Esophagus muscularis mucosa (tissue), 3 donors: ENCODE measurements at regions not wholly inside any gene's neighbourhood (a gene's known extent, or its start where the extent isn't known, plus 50 kb on each side); places are given as distances from the start of the nearest gene placed in this dataset.

Experiments used
- CTCF ChIP-seq, 3 experiments: fragments of 200-600 bp in 2 of 3; fragments of 450-650 bp in 1 of 3; sonication (generic) in 2 of 3; IDR thresholded peaks; one replicate each; pipeline ENCODE4 v1.5.1; 2017 to 2019; ENCODE audit warnings: antibody characterized with exemption in 3 of 3, mild to moderate bottlenecking in 2 of 3, moderate library complexity in 1 of 3
- POLR2A ChIP-seq: fragments of 450-650 bp; IDR thresholded peaks from one replicate; pipeline ENCODE4 v1.6.1; 2017; ENCODE audit warnings: antibody characterized with exemption, moderate library complexity, mild to moderate bottlenecking, low read depth
- POLR2AphosphoS5 ChIP-seq, 2 donors: sonication (generic); formaldehyde crosslinking; IDR thresholded peaks; one replicate each; pipeline ENCODE4 v1.6.1; 2017; ENCODE audit warnings: antibody characterized with exemption in 2 of 2

- TF ChIP-seq CTCF (IDR thresholded peaks at IDR 0.05) (no peak), POLR2A (no peak), POLR2AphosphoS5 (IDR thresholded peaks at IDR 0.05) (no peak)
Observed at GRCh38 chr11:32273931-32274330, 161.4 kb downstream of the WT1 start.
